Sigmoid colon (tissue), 6 donors: ENCODE measurements at regions not wholly inside any gene's neighbourhood (a gene's known extent, or its start where the extent isn't known, plus 50 kb on each side); places are given as distances from the start of the nearest gene placed in this dataset.

Experiments
- DNase-seq: peaks from one replicate; pipeline ENCODE4 v3.0.0-alpha.2; 2019
- H3K27ac ChIP-seq, 4 donors: fragments of 200-600 bp; sonication (generic); one replicate each; pipeline ENCODE4 v1.5.1; 2016 to 2019; ENCODE audit warnings: mild to moderate bottlenecking in 1 of 4
- H3K27me3 ChIP-seq, 3 donors: fragments of 200-600 bp; sonication (generic); one replicate each; pipeline ENCODE4 v1.5.1; 2019; ENCODE audit warnings: mild to moderate bottlenecking in 1 of 3
- H3K36me3 ChIP-seq, 4 donors: fragments of 200-600 bp; sonication (generic); one replicate each; pipeline ENCODE4 v1.5.1; 2016 to 2019
- H3K4me1 ChIP-seq, 4 donors: fragments of 200-600 bp; sonication (generic); one replicate each; pipeline ENCODE4 v1.5.1; 2017 to 2019
- H3K4me3 ChIP-seq, 4 donors: fragments of 200-600 bp; sonication (generic); one replicate each; pipeline ENCODE4 v1.5.1; 2017 to 2019; ENCODE audit warnings: mild to moderate bottlenecking in 2 of 4, moderate library complexity in 1 of 4
- H3K9me3 ChIP-seq, 4 donors: fragments of 200-600 bp in 3 of 4; sonication (generic) in 3 of 4; one replicate each; pipeline versions ENCODE4 v1.5.1 to v1.6.1; 2013 to 2019
- EP300 ChIP-seq, 4 donors: sonication (generic); formaldehyde crosslinking; IDR thresholded peaks; one replicate each; pipeline ENCODE4 v1.6.1; 2017; ENCODE audit warnings: antibody characterized with exemption in 4 of 4
- POLR2A ChIP-seq, 2 donors: fragments of 450-650 bp; IDR thresholded peaks; one replicate each; pipeline ENCODE4 v1.6.1; 2016; ENCODE audit warnings: antibody characterized with exemption in 2 of 2, mild to moderate bottlenecking in 2 of 2, moderate library complexity in 2 of 2
- POLR2AphosphoS5 ChIP-seq, 4 donors: sonication (generic); formaldehyde crosslinking; IDR thresholded peaks; one replicate each; pipeline ENCODE4 v1.6.1; 2017; ENCODE audit warnings: antibody characterized with exemption in 4 of 4
- WGBS, 2 donors: extraction: QIAGEN DNeasy Blood & Tissue Kit; methylation state at CpG; one replicate each; pipeline ENCODE4 v1.1.7; 2013; 5-methylcytosine and 5-hydroxymethylcytosine counted together
- intact Hi-C: fragments of 100-400 bp; cut with DNase I; formaldehyde crosslinking; loops from one replicate; pipeline ENCODE4 v1.15.1; 2023
- TF ChIP-seq, protein P1 (sequence below), 4 experiments: fragments of 450-650 bp in 3 of 4; fragments of 200-600 bp in 1 of 4; IDR thresholded peaks; one replicate each; pipeline ENCODE4 v1.5.1; 2016 to 2019; ENCODE audit warnings: antibody characterized with exemption in 4 of 4, mild to moderate bottlenecking in 3 of 4, moderate library complexity in 2 of 4
- donor health status: healthy with polysubstance abuse.
- donor health status: healthy.

DNA sequence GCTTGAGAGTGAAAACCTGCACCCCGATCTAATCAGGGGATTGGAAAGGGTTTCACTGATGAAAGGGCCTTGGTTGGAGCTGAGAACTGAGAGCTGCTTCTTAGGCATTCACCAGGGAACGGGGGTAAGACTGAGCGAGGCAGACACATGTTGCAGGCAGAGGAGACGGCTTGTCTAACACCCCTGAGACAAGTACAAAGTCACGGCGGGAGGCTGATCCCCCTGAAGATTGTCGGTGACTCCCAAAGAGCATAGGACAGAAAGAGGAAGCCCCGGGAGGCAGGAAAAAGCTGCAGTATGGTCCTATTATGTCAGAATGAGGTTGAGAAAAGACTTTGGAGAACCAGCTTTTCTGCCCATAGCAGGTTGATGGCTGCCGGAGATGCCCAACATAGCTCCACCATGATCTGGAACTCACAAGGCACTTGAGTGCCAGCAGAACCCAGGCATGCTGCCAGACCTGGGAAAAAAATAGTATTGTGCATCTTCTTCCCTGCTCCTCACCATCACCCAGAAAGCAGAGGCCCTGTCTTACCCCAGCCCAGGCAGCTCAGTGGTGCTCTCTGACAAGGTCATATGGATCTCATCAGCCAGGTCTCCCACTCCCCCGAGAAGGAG lies 463.9 kb upstream of the PROX1 start:
- no peak overlapping the region for H3K4me3 ChIP-seq
- TF ChIP-seq POLR2A (IDR thresholded peaks at IDR 0.05), result no peak
- TF ChIP-seq EP300 (IDR thresholded peaks at IDR 0.05), result no peak
- no peak for TF ChIP-seq POLR2AphosphoS5 (IDR thresholded peaks at IDR 0.05)
- TF ChIP-seq, protein P1, sequence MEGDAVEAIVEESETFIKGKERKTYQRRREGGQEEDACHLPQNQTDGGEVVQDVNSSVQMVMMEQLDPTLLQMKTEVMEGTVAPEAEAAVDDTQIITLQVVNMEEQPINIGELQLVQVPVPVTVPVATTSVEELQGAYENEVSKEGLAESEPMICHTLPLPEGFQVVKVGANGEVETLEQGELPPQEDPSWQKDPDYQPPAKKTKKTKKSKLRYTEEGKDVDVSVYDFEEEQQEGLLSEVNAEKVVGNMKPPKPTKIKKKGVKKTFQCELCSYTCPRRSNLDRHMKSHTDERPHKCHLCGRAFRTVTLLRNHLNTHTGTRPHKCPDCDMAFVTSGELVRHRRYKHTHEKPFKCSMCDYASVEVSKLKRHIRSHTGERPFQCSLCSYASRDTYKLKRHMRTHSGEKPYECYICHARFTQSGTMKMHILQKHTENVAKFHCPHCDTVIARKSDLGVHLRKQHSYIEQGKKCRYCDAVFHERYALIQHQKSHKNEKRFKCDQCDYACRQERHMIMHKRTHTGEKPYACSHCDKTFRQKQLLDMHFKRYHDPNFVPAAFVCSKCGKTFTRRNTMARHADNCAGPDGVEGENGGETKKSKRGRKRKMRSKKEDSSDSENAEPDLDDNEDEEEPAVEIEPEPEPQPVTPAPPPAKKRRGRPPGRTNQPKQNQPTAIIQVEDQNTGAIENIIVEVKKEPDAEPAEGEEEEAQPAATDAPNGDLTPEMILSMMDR (IDR thresholded peaks at IDR 0.05), result no peak
- intact Hi-C loops, result no loop called here
- H3K27me3 ChIP-seq, result no peaks in the 10 kb centered on the region
- WGBS, 2 donors, result 70 to 91% methylated on average over 10 of the region's 10 CpGs
- no peaks in the 10 kb centered on the region for H3K36me3 ChIP-seq
- H3K9me3 ChIP-seq, result peaks cover 0 to 7% (median 2%) of the 10 kb centered on the region in 4 donors
- H3K4me1 ChIP-seq, result no peaks in the 10 kb centered on the region
- no peak for DNase-seq
- H3K27ac ChIP-seq, result no peak overlapping the region

DNA sequence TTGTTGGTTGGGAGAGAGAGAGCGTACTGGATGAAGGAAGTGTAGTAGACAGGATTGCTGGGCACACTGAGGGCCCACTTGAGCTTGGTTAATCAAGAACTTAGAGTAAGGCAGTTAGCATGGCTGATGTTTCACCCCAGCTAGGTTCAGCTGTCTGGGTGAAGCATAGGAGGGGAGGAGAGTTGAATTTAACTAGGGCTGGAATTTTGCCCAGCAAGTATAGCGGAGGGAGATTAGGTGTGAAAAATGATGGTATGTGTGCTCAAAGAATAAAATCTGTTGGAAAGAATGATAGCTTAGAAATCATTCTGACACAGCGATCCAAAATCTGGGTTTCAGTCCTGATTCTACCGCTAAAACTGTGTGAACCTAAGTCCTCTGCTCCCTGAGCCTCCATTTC lies 461.5 kb upstream of the PROX1 start:
- 94 to 95% methylated on average over 4 of the region's 4 CpGs for WGBS, 2 donors

DNA sequence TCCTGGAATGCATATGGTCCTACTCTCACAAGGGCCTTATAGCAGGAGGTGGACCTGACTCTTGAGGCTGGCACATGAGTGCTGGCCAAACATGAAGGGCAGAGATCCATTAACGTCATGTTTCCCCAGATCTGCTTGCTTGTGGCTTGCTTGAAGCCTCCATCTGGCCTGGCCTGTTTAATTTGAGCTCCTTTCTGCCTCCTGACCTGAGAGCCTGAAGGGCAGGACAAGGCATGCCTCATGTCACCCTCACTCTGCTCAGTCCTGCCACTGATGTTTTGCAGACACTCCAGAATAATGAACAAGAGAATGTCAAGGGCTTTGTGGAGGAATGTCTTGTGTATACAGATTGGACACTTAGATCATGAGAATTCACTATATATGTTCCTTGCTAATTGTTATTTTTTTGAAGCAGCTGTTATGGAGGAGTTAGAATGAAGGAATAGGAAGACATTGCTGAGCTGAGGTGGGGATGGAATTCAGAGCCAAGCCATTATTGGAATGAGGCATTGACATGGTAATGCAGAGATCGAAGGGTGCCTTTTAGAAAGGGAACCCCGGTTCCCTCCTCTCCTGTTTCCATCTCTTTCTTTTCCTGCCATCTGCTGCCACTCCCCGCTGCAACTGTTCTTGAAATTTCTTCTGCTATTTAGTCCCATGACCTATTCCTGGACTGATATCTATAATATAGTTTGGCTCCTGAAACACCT lies 457.0 kb upstream of the PROX1 start:
- H3K4me1 ChIP-seq, result no peaks in the 10 kb centered on the region
- DNase-seq, result no peak
- TF ChIP-seq, protein P1 (IDR thresholded peaks at IDR 0.05), result no peak
- peak in 1 of 4 donors; percentile 10 for TF ChIP-seq POLR2AphosphoS5 (IDR thresholded peaks at IDR 0.05)
- no peak overlapping the region for H3K27ac ChIP-seq
- H3K4me3 ChIP-seq, result no peak overlapping the region
- WGBS, 2 donors, result 74 to 86% methylated on average over 4 of the region's 4 CpGs
- H3K9me3 ChIP-seq, result peaks cover 0 to 2% (median 0%) of the 10 kb centered on the region in 4 donors
- intact Hi-C loops, result no loop called here
- no peaks in the 10 kb centered on the region for H3K27me3 ChIP-seq
- H3K36me3 ChIP-seq, result no peaks in the 10 kb centered on the region

More for the DNA sequence above, 461.5 kb upstream of the PROX1 start:
- Histone ChIP-seq H3K4me3 (no peak overlapping the region), H3K4me1 (no peaks in the 10 kb centered on the region), H3K27me3 (no peaks in the 10 kb centered on the region), H3K27ac (no peak overlapping the region), H3K36me3 (no peaks in the 10 kb centered on the region), H3K9me3 (peaks cover 0 to 7% (median under 1%) of the 10 kb centered on the region in 4 donors)
- DNase-seq, result no peak
- TF ChIP-seq POLR2A (IDR thresholded peaks at IDR 0.05) (no peak), EP300 (IDR thresholded peaks at IDR 0.05) (no peak), POLR2AphosphoS5 (IDR thresholded peaks at IDR 0.05) (no peak)
- TF ChIP-seq, protein P1 (IDR thresholded peaks at IDR 0.05), result no peak
- intact Hi-C loops, result no loop called here

DNA sequence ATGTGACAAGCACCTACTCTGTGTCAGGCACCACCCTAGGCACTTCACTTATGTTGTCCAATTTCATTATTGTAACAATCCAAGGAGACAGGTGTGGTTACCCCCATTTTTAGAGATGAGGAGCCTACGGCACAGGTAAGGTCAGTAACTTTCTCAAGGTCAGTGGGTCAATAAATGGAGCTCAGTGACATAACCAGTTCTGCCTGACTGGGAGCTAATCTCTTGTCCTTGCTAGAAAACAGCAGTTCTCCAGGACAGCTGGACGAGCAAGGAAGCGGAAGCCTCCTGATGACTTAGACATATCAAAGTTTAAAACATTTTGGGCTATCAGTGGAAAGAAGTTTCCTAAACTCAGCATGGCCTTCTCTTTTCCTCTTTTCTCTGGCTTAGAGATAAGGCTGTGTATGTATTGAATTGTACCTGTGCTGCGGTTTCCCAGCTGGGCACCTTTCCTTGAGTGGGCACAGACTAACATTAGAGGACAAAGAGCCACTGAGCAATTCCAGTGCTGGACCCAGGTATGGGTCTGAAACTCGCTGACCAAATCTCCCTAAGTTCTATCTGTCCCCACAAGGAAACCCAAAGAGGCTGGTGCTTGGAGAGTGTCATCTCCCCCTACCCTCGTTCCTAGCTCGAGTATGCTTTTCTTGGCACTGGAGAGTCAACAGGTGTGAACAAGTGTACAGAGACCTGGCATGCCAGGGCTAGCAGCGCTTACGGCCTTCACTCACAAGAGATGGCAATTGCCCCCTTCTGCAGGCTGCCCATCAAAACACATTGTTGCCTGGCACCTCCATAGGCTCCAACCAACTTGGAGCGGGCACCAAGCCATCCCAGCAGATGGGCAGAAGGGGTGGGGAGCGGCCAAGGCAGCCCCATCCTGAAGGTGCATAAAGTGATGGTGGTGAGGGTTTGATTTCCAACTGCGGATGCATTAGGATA lies 456.1 kb upstream of the PROX1 start:
- Histone ChIP-seq H3K36me3 (no peaks in the 10 kb centered on the region), H3K27ac (no peak overlapping the region), H3K27me3 (no peaks in the 10 kb centered on the region), H3K4me3 (no peak overlapping the region), H3K4me1 (no peaks in the 10 kb centered on the region), H3K9me3 (peaks cover 0 to 2% (median 0%) of the 10 kb centered on the region in 4 donors)
- TF ChIP-seq EP300 (IDR thresholded peaks at IDR 0.05) (no peak), POLR2A (IDR thresholded peaks at IDR 0.05) (no peak), POLR2AphosphoS5 (IDR thresholded peaks at IDR 0.05) (no peak)
- TF ChIP-seq, protein P1 (IDR thresholded peaks at IDR 0.05), result no peak
- intact Hi-C loops, result no loop called here
- 86 to 93% methylated on average over 12 of the region's 12 CpGs for WGBS, 2 donors
- DNase-seq, result no peak
